NCI-H774 (cell line): ENCODE measurements at regions not wholly inside any gene's neighbourhood (a gene's known extent, or its start where the extent isn't known, plus 50 kb on each side); places are given as distances from the start of the nearest gene placed in this dataset.
A peak's percentile ranks its signal among the peaks of the same experiment; 100 is the strongest.

Source experiments
- DNase-seq: peaks from one replicate; lab custom pipeline; 2025; lab: John Stamatoyannopoulos, UW

- no peak for DNase-seq
These were observed 356.3 kb upstream of the PROK2 start for GRCh38 chr3:72141264-72141663.

- no peak for DNase-seq
These were observed 354.4 kb upstream of the PROK2 start for GRCh38 chr3:72139316-72139715.

- DNase-seq: no peak
These were observed 353.2 kb upstream of the PROK2 start for GRCh38 chr3:72137865-72138861.

GRCh38 chr3:72135636-72136035 lies 350.7 kb upstream of the PROK2 start:
- DNase-seq: no peak

- DNase-seq: no peak
These were observed 350.1 kb upstream of the PROK2 start for GRCh38 chr3:72134989-72135451.

GRCh38 chr3:72133329-72134011 lies 348.5 kb upstream of the PROK2 start:
- DNase-seq: no peak

DNA sequence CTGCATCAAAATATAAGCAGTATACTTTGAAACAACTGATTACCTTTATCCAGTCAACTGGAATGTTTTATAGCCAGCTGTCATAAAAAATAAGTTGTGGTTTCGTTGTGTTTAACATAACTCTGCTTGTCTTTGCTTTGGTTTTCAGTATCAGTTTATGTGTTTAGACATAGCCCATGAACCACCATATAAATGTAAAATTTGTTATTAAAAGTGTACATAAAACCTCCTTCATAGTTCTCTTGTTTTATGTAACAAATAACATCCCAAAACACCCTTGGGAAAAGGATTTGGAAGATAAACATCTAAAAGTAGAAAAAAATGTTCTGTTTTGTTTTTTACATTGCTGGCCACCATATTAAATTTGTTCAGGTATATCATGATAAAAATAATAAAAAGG lies 347.0 kb upstream of the PROK2 start:
- no peak for DNase-seq

- DNase-seq: no peak
These were observed 345.6 kb upstream of the PROK2 start for GRCh38 chr3:72130565-72130964.

DNA sequence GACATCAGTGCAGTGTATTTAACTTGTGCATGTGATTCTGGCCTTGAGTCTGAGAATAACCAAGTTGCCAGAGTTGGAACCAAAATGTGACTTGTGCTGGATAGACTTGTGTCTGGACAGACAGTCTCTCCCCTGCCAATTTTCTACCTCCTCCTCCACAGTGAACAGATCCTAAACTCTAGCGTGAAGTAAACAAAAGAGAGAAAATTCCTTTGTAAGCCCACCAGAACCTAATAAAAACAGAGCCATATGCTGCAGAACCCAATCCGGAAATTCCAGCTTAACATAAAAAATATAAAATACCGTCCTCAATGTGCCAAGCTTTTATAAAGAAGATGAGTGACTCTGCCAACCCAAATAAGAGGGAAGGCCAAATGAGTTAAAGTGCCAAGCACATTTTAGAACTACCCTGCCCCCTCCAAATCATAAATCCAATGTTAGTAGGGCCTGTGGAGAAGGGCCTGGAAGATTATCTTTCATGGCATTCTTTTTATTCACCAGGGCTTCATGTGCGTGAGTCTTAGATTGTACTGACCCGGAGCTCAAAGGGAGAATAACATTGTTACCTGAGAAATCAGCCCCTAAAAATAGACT lies 344.6 kb upstream of the PROK2 start:
- no peak for DNase-seq

- DNase-seq: no peak
These were observed 344.0 kb upstream of the PROK2 start for GRCh38 chr3:72128921-72129320.

- no peak for DNase-seq
These were observed 342.9 kb upstream of the PROK2 start for GRCh38 chr3:72127844-72128243.

DNA sequence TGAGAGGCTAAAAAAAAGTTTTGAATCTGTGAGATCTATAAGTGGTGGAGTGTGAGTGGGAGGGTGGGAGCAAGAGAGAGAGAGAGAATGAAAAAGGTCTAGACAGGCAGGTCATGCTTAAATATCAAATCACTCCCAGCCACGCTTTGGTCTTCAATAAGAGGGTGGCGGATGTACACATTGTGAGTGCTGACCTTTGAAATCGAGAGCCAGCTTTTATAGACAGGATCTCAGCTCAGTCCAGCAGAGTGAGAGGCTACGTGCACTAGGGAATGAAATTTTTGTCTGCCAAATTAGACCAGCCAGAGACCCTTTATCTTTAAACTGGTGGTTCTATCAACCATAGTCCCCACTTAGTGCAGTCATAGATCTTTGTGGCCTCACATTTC lies 342.3 kb upstream of the PROK2 start:
- no peak for DNase-seq

DNA sequence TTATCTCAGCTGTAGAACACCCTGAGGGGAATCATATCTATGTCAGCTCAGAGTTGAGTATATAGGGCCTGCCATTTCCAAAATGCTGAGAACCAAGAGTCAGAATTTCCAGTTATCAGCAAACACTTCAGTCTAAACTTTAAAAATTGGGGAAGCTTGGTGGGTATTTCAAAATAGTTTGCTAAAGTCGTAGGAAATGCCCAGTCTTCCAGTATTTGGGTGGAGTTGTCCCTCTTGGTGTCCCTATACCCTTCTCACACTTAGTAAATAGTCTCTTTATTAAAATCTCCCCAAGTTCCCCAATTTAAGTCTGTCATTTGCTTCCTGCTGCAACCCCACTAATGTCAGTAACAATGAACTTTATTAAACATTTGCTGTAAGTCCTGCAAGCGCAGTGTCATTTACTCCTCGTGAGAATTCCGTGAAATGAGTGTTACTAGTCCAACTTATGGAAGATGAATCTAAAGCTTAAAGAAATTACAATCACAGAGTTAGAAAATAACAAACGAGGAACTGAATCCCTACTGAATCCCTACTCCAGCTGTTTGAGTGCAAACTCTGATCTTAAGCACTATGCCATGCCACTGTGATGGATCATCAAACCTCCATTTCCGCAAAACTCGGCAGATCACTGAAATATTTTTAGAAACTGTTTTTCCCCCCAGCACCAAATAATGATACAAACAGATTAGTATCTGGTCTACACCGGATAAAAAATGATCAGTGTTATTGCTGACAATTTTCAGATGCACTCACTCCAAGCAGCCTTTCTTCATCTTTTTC lies 341.7 kb upstream of the PROK2 start:
- no peak for DNase-seq

- DNase-seq: peak; percentile 0
These were observed 339.0 kb upstream of the PROK2 start for GRCh38 chr3:72123908-72124441.

DNA sequence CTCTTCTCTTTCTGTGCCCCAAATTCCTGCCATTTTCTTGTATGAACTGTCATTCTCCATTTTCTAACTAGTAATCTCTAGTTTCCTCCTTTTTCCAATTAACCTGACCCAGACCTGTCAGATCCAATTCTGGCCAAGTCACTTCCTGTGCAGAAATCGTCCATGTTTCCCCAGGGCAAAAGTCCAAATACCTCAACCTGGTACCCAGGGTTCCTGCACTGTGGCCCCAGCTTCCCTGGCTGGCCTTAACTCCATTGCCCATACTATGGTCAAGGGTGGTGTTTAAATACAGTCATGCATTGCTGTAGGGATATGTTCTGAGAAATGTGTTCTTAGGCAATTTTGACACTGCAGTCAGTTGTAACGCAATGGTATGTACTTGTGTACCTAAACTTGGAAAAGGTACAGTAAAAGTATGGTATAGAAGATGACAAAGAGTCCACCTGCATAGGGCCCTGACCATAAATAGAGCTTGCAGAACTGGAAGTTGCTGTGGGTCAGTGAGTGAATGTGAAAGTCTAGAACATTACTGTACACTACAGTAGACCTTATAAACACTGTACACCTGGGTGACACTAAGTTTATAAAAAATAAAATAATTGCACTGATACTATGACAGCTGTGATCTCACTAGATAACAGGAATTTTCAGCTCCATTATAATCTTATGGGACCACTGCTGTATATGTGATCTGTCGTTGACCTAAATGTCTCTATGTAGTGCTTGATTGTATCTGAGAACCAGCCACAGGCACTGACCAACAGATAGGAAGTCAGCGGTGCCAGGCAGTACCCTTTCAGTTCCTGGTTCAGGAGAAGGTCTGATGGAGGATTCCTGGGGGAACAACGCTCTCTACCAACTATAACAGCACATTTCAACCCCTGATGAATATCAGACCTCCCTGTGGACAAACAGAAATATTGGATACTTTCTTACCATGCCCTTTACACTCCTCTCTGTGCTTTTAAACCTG lies 336.1 kb upstream of the PROK2 start:
- DNase-seq: no peak

DNA sequence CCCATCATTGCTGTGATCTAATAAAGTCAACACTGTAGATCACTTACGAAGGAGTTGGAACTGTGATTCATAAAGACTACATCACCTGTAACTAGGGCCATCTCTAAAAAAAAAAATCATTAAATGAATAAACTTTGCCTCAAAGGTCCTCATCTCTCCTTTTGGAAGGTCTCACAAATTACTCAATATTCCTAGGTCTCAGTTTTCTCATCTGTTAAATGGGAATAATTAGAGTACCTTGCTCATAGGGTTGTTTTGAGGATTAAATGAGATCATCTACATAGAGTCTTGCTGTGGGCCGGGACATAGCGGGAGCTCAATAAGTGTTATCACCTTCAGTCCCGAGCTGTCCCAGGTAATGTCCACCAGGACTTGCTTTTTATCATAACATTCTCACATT lies 335.1 kb upstream of the PROK2 start:
- no peak for DNase-seq

GRCh38 chr3:72118628-72119027 lies 333.7 kb upstream of the PROK2 start:
- DNase-seq: no peak

- no peak for DNase-seq
These were observed 331.3 kb upstream of the PROK2 start for GRCh38 chr3:72116226-72116625.

- no peak for DNase-seq
These were observed 330.4 kb upstream of the PROK2 start for GRCh38 chr3:72115307-72115706.

DNA sequence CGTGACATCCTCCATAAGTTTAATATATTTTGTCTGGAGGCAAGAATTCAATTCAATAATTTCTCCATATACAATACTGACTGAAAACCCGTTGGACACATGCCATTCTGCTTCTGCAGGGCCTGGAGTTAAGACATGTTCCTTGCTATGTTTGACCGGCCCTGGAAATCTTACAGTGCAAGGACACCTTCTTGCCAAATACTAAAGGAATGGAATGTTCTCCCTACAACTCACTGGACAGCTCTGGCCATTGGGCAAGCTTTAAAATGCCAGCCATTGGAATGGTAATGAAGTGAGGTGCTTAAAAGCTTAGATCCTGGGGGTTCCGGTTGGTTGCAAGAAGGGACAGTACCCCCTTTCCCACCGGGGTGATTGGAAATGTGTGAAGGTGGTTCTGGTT lies 329.8 kb upstream of the PROK2 start:
- DNase-seq: no peak

GRCh38 chr3:72113964-72114363 lies 329.0 kb upstream of the PROK2 start:
- DNase-seq: no peak
